SKM-1 treated with dmso at 0.1 percent for 144 hours (cell line): ENCODE measurements at regions not wholly inside any gene's neighbourhood (a gene's known extent, or its start where the extent isn't known, plus 50 kb on each side); places are given as distances from the start of the nearest gene placed in this dataset.
A peak's percentile ranks its signal among the peaks of the same experiment; 100 is the strongest.
"Not testable (repeated sequence)": the region's sequence is repeated elsewhere in the genome, so short reads cannot be mapped to it uniquely, and the experiment has no call there.

Experiments used
- DNase-seq: peaks from one replicate; lab custom pipeline; 2025; ENCODE audit not compliant: unreplicated experiment; lab: John Stamatoyannopoulos, UW

- no peak for DNase-seq
Observed at GRCh38 chr9:87195306-87195705, 248.0 kb upstream of the GAS1 start.

DNA sequence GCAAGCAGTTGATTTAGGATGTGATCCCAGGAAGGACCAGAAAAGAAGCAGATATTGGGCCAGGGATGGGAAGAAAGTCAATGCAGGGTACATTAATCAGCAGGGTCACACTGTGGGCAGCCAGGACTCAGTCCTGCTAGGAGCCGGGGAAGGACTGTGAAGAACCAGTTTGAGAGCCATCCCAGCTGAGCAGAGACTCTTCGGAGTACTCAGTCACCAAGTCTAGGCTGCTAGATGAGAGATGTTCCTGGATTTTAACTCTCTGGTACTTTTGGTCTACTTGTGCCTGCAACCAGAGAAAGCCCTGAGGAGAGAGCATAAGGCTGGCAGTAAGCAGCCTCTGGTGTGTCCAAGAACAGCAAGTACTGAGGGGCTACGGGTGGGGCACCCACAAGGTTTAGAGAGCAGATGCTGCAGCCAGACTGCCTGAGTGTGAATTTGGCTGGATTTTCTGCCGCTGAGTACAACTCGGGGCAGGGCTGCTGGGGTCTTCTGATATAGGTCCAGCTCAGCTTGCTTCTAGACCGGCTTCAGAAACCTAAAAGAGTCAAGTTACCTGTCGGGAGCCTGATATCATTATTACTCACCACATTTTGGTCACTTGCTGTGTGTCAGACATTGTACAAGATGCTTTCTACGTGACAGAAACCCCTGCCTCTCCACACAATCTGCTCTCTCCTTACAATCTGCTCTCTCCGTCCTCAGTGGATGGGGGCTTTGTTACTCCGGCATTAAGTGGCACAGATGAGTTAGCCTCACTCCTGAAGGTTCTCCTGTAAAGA, 250.2 kb upstream of the GAS1 start:
- no peak for DNase-seq

DNA sequence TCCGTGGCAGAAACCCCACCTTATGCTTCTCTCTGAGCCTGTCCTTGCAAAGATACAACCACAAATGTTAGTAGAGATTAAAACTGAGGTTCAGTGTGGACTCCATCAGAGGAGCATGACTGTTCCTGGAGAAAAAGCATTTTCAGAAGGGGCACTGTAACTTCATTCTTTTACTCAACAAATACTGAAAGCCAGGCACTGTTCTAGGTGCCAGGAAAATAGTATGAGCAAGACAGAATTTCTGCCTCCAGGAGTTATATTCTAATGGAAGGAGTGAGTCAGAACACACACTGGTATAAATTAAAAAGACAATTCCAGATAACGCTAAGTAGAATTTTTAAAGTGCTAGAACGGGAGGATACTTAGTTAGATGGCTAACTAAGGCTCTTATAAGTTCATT, 251.4 kb upstream of the GAS1 start:
- DNase-seq = no peak

- DNase-seq = no peak
Observed at GRCh38 chr9:87199278-87199677, 252.0 kb upstream of the GAS1 start.

DNA sequence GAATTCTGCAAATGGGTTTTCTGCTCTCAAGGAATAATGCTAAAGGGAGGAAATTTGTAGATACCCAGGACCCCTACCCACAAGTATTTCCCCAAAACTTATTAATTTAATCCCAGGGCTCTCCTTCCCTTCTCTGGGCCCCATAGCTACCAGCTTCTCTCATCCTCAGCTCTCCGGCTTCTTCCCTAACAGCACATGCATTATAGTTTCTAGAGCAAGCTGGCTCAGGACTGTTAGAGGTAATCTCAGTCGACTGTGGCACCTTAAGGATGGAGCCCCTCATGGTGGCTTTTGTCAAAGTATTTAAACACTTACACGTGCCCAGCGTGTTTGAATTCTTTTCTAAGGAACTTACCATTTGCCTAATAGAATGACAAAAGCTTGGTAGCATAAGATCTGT, 252.5 kb upstream of the GAS1 start:
- no peak for DNase-seq

DNA sequence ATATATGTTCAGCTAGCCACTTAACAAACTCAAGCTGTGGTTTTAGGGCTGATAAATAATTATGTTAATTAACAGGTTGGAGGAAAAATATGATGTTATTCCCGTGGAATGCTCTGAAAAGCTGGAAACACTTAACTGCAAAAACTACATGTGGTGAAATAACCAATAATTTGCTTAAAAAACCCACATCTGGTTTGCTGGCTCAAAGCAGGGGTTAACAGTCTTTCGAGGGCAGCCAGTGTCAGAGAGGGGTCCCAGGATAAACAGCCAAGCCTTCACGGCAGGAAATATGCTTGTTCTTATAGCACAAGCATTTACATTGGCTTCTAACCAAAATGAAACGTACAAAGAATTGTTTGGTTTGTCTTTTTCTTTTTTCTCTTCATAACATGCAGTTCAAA, 254.0 kb upstream of the GAS1 start:
- DNase-seq = no peak

DNA sequence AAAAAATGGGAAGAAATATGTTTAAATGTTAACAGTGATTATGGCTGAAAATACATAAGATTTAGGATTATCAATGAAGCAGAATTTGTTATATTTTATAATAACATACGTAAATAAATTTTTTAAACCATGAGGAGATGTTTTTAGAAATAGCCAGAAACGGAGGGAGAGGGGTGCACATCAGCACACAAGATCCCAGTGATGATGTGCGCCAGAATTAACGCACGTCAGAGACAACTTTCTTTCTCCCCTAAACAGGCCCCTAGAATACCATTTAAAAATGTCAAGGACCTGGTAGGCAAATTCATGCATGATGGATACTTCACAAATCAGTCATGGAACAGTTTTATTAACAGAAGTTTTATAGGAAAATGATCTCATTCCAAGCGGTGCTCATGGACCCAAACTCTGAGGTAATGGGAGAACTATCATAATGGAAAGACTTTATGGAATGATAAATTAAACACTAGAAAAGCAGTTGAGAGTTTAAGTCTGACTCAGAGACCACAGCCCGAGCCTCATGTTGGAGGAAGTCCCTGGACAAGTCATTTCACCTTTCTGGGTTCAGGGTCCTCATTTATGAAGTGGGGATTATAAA, 258.9 kb upstream of the GAS1 start:
- no peak for DNase-seq

DNA sequence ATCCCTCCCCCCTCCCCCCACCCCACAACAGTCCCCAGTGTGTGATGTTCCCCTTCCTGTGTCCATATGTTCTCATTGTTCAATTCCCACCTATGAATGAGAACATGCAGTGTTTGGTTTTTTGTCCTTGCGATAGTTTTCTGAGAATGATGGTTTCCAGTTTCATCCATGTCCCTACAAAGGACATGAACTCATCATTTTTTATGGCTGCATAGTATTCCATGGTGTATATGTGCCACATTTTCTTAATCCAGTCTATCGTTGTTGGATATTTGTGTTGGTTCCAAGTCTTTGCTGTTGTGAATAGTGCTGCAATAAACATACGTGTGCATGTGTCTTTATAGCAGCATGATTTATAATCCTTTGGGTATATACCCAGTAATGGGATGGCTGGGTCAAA, 263.4 kb upstream of the GAS1 start:
- not testable (repeated sequence) for DNase-seq

DNA sequence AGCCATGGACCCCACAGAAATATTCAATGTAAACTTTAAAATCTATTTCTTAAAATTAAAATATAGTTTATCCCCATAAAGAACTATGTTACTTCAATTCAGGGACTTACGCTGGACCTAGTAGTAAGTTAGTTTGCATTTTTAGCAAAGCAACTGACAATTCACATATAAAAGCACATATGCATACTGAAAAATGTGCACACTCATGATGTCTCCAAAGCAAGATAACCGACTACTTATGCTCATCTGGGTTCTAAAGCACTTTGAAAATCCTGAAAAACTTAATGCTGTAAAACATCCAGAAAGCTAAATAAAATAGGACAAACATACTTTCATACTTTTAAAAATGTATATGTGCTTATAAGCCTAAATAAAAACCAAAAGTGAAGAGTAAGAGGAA, 264.4 kb upstream of the GAS1 start:
- DNase-seq = no peak

DNA sequence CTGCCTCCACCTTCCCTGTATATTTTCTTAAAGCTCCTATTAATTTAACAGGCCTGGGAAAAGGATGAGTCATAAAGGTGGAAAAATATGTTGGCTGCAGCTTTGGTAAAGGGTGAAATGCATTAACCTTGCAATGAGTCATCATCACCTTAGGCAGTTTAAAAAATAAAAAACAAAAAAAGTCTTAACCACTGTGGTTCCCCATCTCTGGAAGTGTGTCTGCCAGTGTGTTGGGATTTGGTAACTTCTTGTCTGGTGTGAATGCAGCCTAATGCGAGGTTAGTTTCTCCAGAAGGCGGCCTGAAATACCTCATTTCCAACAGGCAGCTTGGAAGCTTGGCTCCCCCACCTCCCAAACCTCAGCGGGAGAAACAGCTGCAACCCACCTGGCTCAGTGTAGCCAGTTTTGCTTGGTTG, 265.3 kb upstream of the GAS1 start:
- DNase-seq = no peak

DNA sequence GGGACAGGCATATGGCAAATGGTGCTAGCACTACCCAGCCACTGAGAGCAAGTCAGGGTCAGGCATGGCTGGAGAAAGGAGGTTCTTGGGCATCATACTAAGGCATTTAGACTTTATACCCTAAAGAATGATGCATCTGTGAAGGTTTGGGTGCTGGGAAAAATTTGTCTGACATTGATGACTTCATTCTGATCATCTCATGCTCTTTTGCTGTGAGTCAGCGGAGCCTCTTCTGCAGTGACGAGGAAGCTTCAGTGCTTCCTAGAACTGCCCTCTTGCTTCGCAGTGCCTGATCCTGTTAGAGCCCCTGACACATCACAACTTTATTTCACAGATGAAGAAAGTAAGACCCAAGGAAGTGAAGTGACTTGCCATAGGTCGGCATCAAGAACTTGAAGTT, 266.6 kb upstream of the GAS1 start:
- no peak for DNase-seq

GRCh38 chr9:87214991-87215390, 267.7 kb upstream of the GAS1 start:
- no peak for DNase-seq

DNA sequence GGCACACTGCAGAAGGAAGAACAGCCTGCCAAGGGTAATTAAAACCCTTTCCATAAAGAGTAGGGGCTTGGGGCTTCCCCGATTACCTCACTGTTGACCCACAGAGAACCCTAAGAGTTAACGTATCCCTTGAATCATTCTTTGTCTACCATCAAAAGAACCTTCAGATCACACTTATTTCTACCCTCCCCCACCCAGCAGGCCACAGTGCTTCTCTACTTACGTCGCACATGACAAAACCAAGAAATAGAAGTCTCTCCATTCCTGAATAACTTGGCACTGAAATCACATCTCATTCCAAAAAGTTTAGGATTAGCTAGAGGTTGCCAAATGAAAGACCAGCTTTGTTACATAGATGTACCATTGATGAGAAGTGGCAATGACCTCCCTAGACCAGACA, 268.7 kb upstream of the GAS1 start:
- no peak for DNase-seq

- DNase-seq = no peak
Observed at GRCh38 chr9:87216897-87217455, 269.7 kb upstream of the GAS1 start.

DNA sequence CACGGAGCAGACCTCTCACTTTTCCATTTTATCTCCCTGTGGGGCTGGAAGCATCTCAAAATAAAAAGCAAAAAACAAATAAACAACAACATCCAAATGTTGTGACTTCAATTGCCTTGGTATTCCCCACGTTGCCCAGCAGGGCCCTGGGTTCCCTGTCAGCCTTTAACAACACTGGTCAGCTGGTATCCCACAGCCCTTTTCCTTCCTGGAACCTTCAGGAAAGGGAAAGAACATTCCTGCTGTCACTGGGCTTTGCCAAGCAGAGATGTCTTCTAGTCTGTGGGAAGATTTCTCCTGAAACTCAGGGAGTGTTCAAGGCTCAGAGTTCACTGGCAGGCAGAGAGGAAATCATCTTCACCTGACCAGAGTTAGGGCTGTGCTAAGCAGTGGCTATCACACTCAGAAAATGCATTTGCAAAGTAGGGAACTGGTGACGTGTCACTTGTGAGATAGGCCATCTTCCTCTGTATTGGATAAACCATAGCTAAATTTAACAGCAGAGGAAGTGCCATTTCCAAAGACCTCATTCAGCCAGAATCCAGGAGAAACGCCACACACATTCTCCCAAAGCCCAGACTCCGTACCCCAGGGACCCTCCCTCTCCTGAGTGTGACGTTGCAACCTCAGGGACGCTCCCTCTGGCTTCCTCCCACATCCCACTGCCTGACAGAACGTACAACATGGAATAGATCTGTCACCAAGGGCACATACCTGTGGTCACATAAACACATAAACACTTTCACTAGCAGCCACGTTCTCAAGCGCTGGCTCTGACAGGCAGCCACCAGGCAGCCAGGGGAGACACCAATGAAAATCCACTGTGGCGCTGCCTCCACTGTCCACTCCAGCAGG, 274.0 kb upstream of the DAPK1 start:
- no peak for DNase-seq

GRCh38 chr9:87226896-87227295, 270.8 kb upstream of the DAPK1 start:
- DNase-seq = no peak

GRCh38 chr9:87227456-87227855, 270.2 kb upstream of the DAPK1 start:
- peak; percentile 0 for DNase-seq

DNA sequence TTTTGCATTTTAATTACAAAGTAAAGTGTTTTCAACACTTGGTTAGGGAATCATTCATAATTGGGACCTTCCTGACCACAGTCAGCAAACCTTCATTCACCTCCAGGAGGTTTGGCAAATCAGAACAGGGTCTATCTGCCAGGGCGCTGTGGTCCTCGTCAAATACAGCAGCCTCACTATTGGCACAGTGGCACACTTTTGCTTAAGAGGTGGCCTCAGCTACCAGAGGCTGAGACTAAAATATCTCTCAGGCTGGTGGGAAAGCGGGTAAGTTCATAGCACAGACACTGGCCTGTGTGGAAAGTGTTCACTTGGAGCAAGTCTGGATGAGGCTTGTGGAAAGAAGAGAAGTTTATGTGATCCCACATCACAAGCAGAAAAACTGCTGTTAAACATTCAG, 268.6 kb upstream of the DAPK1 start:
- DNase-seq = no peak

DNA sequence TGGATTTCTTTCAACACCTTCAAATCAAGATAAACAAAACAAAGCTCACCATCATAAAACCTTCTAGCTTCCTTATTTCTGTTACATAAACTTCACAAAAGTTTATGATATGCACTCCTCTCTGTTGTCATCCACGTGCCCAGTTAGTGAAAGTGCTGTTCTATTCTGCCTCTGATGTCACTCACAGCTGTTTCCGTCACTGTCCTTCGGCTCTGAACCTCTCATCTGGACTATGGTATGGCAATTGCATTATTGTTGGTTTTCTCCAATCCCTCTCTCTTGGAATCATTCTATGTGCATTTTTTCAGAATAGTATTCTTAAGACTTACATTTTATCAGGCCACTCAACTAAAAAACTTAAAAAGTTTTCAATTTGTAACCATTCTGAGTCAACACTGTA, 264.2 kb upstream of the DAPK1 start:
- DNase-seq = no peak

- no peak for DNase-seq
Observed at GRCh38 chr9:87233899-87234455, 263.7 kb upstream of the DAPK1 start.

- no peak for DNase-seq
Observed at GRCh38 chr9:87234854-87235253, 262.8 kb upstream of the DAPK1 start.
